Adrenal gland (tissue), 9 donors: ENCODE measurements at regions not wholly inside any gene's neighbourhood (a gene's known extent, or its start where the extent isn't known, plus 50 kb on each side); places are given as distances from the start of the nearest gene placed in this dataset.

Source experiments
- DNase-seq, 7 donors: peaks; one replicate each; pipeline ENCODE4 v3.0.0-alpha.2; 2019 to 2020
- H3K27ac ChIP-seq, 5 donors: fragments of 200-600 bp; sonication (generic) in 4 of 5; 1 replicate in 3 of 5; 2 replicates in 2 of 5; pipeline versions ENCODE4 v1.5.1 to v1.8.0; 2016 to 2020; ENCODE audit warnings: mild to moderate bottlenecking in 1 of 5
- H3K27me3 ChIP-seq: fragments of 200-600 bp; 2 replicates; pipeline ENCODE4 v1.8.0; 2021
- H3K36me3 ChIP-seq, 2 donors: fragments of 200-600 bp; replicated peaks in 1 of 2; 1 replicate in 1 of 2; 2 replicates in 1 of 2; pipeline versions ENCODE4 v1.5.1 to v1.8.0; 2018 to 2022
- H3K4me1 ChIP-seq, 2 donors: fragments of 200-600 bp; replicated peaks in 1 of 2; 1 replicate in 1 of 2; 2 replicates in 1 of 2; pipeline versions ENCODE4 v1.5.1 to v1.8.0; 2018 to 2021
- H3K4me3 ChIP-seq, 4 donors: fragments of 200-600 bp; sonication (generic) in 3 of 4; one replicate each; pipeline ENCODE4 v1.5.1; 2016 to 2018
- H3K9me3 ChIP-seq, 3 donors: fragments of 200-600 bp; sonication (generic) in 1 of 3; replicated peaks in 1 of 3; 1 replicate in 2 of 3; 2 replicates in 1 of 3; pipeline versions ENCODE4 v1.5.1 to v1.8.0; 2016 to 2021
- CTCF ChIP-seq, 6 experiments: fragments of 450-650 bp in 4 of 6; fragments of 200-600 bp in 2 of 6; sonication (generic) in 1 of 6; IDR thresholded peaks; 1 replicate in 5 of 6; 2 replicates in 1 of 6; pipeline versions ENCODE4 v1.5.1 to v1.8.0; 2016 to 2021; ENCODE audit warnings: antibody characterized with exemption in 6 of 6, mild to moderate bottlenecking in 2 of 6, moderate library complexity in 1 of 6
- POLR2A ChIP-seq, 2 donors: fragments of 450-650 bp; IDR thresholded peaks; one replicate each; pipeline ENCODE4 v1.6.1; 2017; ENCODE audit warnings: antibody characterized with exemption in 2 of 2, mild to moderate bottlenecking in 2 of 2, moderate library complexity in 1 of 2
- WGBS, 4 donors: extraction: QIAGEN DNeasy Blood & Tissue Kit in 2 of 4; methylation state at CpG; one replicate each; pipeline versions ENCODE4 v1.1.5 to v1.1.7; 2013 to 2017; 5-methylcytosine and 5-hydroxymethylcytosine counted together
- intact Hi-C, 2 donors: fragments of 100-400 bp; cut with DNase I; formaldehyde crosslinking; loops; one replicate each; pipeline versions ENCODE4 v1.14.1 to v1.15.0; 2022 to 2023
- donor health status: healthy with polysubstance abuse.
- donor health status: Bipolar disorder and iron deficiency.
- donor health status: DM: yes; HTN: yes; CAD: no.
- donor health status: DM: no; HTN: no; CAD: no.
- donor health status: DM: no; HTN: no; CAD: no.

- H3K27ac ChIP-seq = no peak overlapping the region
- no peak for TF ChIP-seq POLR2A (IDR thresholded peaks at IDR 0.05)
- TF ChIP-seq CTCF (IDR thresholded peaks at IDR 0.05) = no peak
- no peaks in the 10 kb centered on the region for H3K9me3 ChIP-seq
- no peaks in the 10 kb centered on the region for H3K4me1 ChIP-seq
- no peaks in the 10 kb centered on the region for H3K27me3 ChIP-seq
- intact Hi-C loops = no loop called here
- 70 to 83% (median 75%) methylated on average over 4 of the region's 4 CpGs for WGBS, 4 donors
- H3K4me3 ChIP-seq = no peak overlapping the region
- no peaks in the 10 kb centered on the region for H3K36me3 ChIP-seq
- DNase-seq = no peak
These were observed 379.0 kb downstream of the STIM2 start for GRCh38 chr4:27239641-27240040.

GRCh38 chr4:27242217-27242616, 381.6 kb downstream of the STIM2 start:
- Histone ChIP-seq H3K27ac (no peak overlapping the region), H3K9me3 (no peaks in the 10 kb centered on the region), H3K27me3 (no peaks in the 10 kb centered on the region), H3K36me3 (no peaks in the 10 kb centered on the region), H3K4me1 (no peaks in the 10 kb centered on the region), H3K4me3 (no peak overlapping the region)
- DNase-seq = no peak
- TF ChIP-seq POLR2A (IDR thresholded peaks at IDR 0.05) (no peak), CTCF (IDR thresholded peaks at IDR 0.05) (no peak)
- intact Hi-C loops = no loop called here

- intact Hi-C loops = no loop called here
- H3K27me3 ChIP-seq = no peaks in the 10 kb centered on the region
These were observed 384.6 kb downstream of the STIM2 start for GRCh38 chr4:27245216-27245615.

GRCh38 chr4:27248829-27249228, 388.2 kb downstream of the STIM2 start:
- no peak for TF ChIP-seq POLR2A (IDR thresholded peaks at IDR 0.05)
- TF ChIP-seq CTCF (IDR thresholded peaks at IDR 0.05) = no peak
- no peaks in the 10 kb centered on the region for H3K27me3 ChIP-seq
- no peak for DNase-seq
- intact Hi-C loops = no loop called here
- H3K4me3 ChIP-seq = no peak overlapping the region
- H3K27ac ChIP-seq = no peak overlapping the region
- no peaks in the 10 kb centered on the region for H3K4me1 ChIP-seq
- no peaks in the 10 kb centered on the region for H3K36me3 ChIP-seq
- no peaks in the 10 kb centered on the region for H3K9me3 ChIP-seq
- 45 to 58% (median 50%) methylated on average over 2 of the region's 2 CpGs for WGBS, 4 donors

More at GRCh38 chr4:27245216-27245615, 384.6 kb downstream of the STIM2 start:
- Histone ChIP-seq H3K9me3 (no peaks in the 10 kb centered on the region), H3K4me3 (no peak overlapping the region), H3K36me3 (no peaks in the 10 kb centered on the region), H3K4me1 (no peaks in the 10 kb centered on the region), H3K27ac (no peak overlapping the region)
- DNase-seq = no peak
- no peak for TF ChIP-seq CTCF (IDR thresholded peaks at IDR 0.05)
- no peak for TF ChIP-seq POLR2A (IDR thresholded peaks at IDR 0.05)
- 52 to 67% (median 65%) methylated on average over 1 of the region's 1 CpG for WGBS, 4 donors
